Peyer's patch (tissue), 4 donors: ENCODE measurements at regions not wholly inside any gene's neighbourhood (a gene's known extent, or its start where the extent isn't known, plus 50 kb on each side); places are given as distances from the start of the nearest gene placed in this dataset.

Experiments
- POLR2A ChIP-seq, 2 donors: fragments of 450-650 bp; IDR thresholded peaks; one replicate each; pipeline ENCODE4 v1.5.1; 2017; ENCODE audit warnings: antibody characterized with exemption in 2 of 2, mild to moderate bottlenecking in 2 of 2, moderate library complexity in 2 of 2
- TF ChIP-seq, protein P1 (sequence below), 6 experiments: fragments of 450-650 bp in 4 of 6; fragments of 200-600 bp in 2 of 6; sonication (generic) in 1 of 6; IDR thresholded peaks; one replicate each; pipeline ENCODE4 v1.5.1; 2017 to 2019; ENCODE audit warnings: antibody characterized with exemption in 6 of 6, mild to moderate bottlenecking in 3 of 6, moderate library complexity in 1 of 6

DNA sequence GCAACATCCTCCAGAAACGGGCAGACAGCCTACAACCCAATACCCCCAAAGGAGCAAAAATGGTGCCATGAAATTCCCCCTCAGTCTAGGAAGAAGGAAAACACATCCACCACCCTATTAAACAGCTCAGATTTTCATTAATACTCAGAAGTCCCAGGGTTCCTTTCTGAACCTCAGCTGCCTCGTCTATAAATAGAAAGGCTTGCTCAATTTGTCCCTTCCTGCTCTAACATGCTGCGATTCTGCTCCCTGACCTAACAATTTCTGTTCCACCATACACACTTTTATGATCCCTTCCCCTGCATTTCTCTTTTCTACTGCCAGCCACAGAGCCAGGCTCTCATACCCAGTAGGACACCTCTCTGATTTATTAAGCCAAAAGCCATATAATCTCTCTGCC lies 68.1 kb downstream of the MTERF1 start:
- TF ChIP-seq, protein P1, sequence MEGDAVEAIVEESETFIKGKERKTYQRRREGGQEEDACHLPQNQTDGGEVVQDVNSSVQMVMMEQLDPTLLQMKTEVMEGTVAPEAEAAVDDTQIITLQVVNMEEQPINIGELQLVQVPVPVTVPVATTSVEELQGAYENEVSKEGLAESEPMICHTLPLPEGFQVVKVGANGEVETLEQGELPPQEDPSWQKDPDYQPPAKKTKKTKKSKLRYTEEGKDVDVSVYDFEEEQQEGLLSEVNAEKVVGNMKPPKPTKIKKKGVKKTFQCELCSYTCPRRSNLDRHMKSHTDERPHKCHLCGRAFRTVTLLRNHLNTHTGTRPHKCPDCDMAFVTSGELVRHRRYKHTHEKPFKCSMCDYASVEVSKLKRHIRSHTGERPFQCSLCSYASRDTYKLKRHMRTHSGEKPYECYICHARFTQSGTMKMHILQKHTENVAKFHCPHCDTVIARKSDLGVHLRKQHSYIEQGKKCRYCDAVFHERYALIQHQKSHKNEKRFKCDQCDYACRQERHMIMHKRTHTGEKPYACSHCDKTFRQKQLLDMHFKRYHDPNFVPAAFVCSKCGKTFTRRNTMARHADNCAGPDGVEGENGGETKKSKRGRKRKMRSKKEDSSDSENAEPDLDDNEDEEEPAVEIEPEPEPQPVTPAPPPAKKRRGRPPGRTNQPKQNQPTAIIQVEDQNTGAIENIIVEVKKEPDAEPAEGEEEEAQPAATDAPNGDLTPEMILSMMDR (IDR thresholded peaks at IDR 0.05), result no peak
- TF ChIP-seq POLR2A (IDR thresholded peaks at IDR 0.05), result no peak
